Lung (tissue), 11 donors: ENCODE measurements at regions not wholly inside any gene's neighbourhood (a gene's known extent, or its start where the extent isn't known, plus 50 kb on each side); places are given as distances from the start of the nearest gene placed in this dataset.
A peak's percentile ranks its signal among the peaks of the same experiment; 100 is the strongest.

Experiments
- ATAC-seq: fragments of 200-7000 bp; cut with Tn5 transposase; one replicate; pipeline ENCODE4 v1.9.1; 2020; ENCODE audit warnings: moderate number of reproducible peaks; ENCODE audit not compliant: insufficient read depth, low FRiP score
- DNase-seq, 3 donors: peaks; one replicate each; pipeline ENCODE4 v3.0.0-alpha.2; 2013 to 2017
- H3K27ac ChIP-seq, 2 donors: one replicate each; pipeline ENCODE4 v1.5.1; 2013; ENCODE audit warnings: mild to moderate bottlenecking in 2 of 2, moderate library complexity in 2 of 2, control low read depth in 1 of 2, inconsistent platforms in 1 of 2, low read depth in 1 of 2, low read length in 1 of 2
- H3K27me3 ChIP-seq, 3 donors: one replicate each; pipeline ENCODE4 v1.5.1; 2013; ENCODE audit warnings: low read length in 2 of 3; ENCODE audit not compliant: control insufficient read depth in 3 of 3, insufficient read depth in 3 of 3
- H3K36me3 ChIP-seq, 4 donors: one replicate each; pipeline ENCODE4 v1.5.1; 2013; ENCODE audit warnings: low read length in 4 of 4, mild to moderate bottlenecking in 1 of 4, moderate library complexity in 1 of 4; ENCODE audit not compliant: control insufficient read depth in 4 of 4, insufficient read depth in 4 of 4
- H3K4me1 ChIP-seq, 5 donors: one replicate each; pipeline ENCODE4 v1.5.1; 2013; ENCODE audit warnings: low read length in 5 of 5, mild to moderate bottlenecking in 2 of 5, moderate library complexity in 1 of 5; ENCODE audit not compliant: control insufficient read depth in 5 of 5, insufficient read depth in 5 of 5
- H3K4me3 ChIP-seq: one replicate; pipeline ENCODE4 v1.5.1; 2013; ENCODE audit warnings: mild to moderate bottlenecking, control low read depth, moderate library complexity
- H3K9ac ChIP-seq, 2 donors: one replicate each; pipeline ENCODE4 v1.5.1; 2013; ENCODE audit warnings: low read length in 2 of 2, control low read depth in 1 of 2; ENCODE audit not compliant: insufficient read depth in 1 of 2
- H3K9me3 ChIP-seq, 4 donors: one replicate each; pipeline ENCODE4 v1.5.1; 2013; ENCODE audit warnings: low read length in 3 of 4, mild to moderate bottlenecking in 1 of 4, moderate library complexity in 1 of 4; ENCODE audit not compliant: control insufficient read depth in 4 of 4, insufficient read depth in 3 of 4
- CTCF ChIP-seq: IDR thresholded peaks from 2 replicates; pipeline ENCODE4 v1.5.1; 2012; ENCODE audit warnings: mild to moderate bottlenecking; ENCODE audit errors: control extremely low read depth, extremely low read depth
- WGBS, 2 donors: extraction: QIAGEN DNeasy Blood & Tissue Kit; methylation state at CpG; one replicate each; pipeline ENCODE4 v1.1.7; 2013; 5-methylcytosine and 5-hydroxymethylcytosine counted together
- donor health status: control.
- donor health status: control.
- donor health status: Bipolar disorder and iron deficiency.
- donor health status: healthy.
- donor health status: DM: yes; HTN: yes; CAD: no.

GRCh38 chr2:30366199-30366691, 80.8 kb upstream of the LCLAT1 start:
- Histone ChIP-seq H3K27ac (peak overlapping the region; percentile 35 to 54), H3K9ac (no peak overlapping the region), H3K4me3 (no peak overlapping the region), H3K9me3 (peaks cover 0 to 1% (median 0%) of the 10 kb centered on the region in 4 donors), H3K36me3 (no peaks in the 10 kb centered on the region), H3K27me3 (no peaks in the 10 kb centered on the region), H3K4me1 (peaks cover 10 to 37% (median 20%) of the 10 kb centered on the region in 5 donors)
- 37 to 42% methylated on average over 10 of the region's 10 CpGs for WGBS, 2 donors
- DNase-seq (no peak), ATAC-seq (peak; percentile 32)
- no peak for TF ChIP-seq CTCF

GRCh38 chr2:30367232-30368070, 79.6 kb upstream of the LCLAT1 start:
- Histone ChIP-seq H3K27me3 (no peaks in the 10 kb centered on the region), H3K9me3 (peaks cover 0 to 1% (median 0%) of the 10 kb centered on the region in 4 donors), H3K27ac (peak overlapping the region in 1 of 2 donors; percentile 26), H3K36me3 (no peaks in the 10 kb centered on the region), H3K4me1 (peaks cover under 1 to 27% (median 16%) of the 10 kb centered on the region in 5 donors), H3K9ac (no peak overlapping the region), H3K4me3 (no peak overlapping the region)
- DNase-seq (peak in 1 of 3 donors; percentile 63), ATAC-seq (no peak)
- no peak for TF ChIP-seq CTCF
- 90 to 95% methylated on average over 9 of the region's 9 CpGs for WGBS, 2 donors

GRCh38 chr2:30368258-30368657, 78.8 kb upstream of the LCLAT1 start:
- ATAC-seq (peak; percentile 55), DNase-seq (peak; percentile 89 to 95 (median 90))
- Histone ChIP-seq H3K27me3 (no peaks in the 10 kb centered on the region), H3K4me3 (no peak overlapping the region), H3K9ac (no peak overlapping the region), H3K4me1 (peaks cover 0 to 19% (median 10%) of the 10 kb centered on the region in 5 donors), H3K36me3 (no peaks in the 10 kb centered on the region), H3K9me3 (peaks cover 0 to 1% (median 0%) of the 10 kb centered on the region in 4 donors), H3K27ac (peak overlapping the region in 1 of 2 donors; percentile 17)
- 71 to 90% methylated on average over 5 of the region's 5 CpGs for WGBS, 2 donors
- no peak for TF ChIP-seq CTCF
